Globus pallidus (tissue), 1 donor: ENCODE measurements at regions not wholly inside any gene's neighbourhood (a gene's known extent, or its start where the extent isn't known, plus 50 kb on each side); places are given as distances from the start of the nearest gene placed in this dataset.

ENCODE experiments used
- DNase-seq: peaks from one replicate; pipeline ENCODE4 v3.0.0-alpha.2; 2015; ENCODE audit warnings: low spot score

DNA sequence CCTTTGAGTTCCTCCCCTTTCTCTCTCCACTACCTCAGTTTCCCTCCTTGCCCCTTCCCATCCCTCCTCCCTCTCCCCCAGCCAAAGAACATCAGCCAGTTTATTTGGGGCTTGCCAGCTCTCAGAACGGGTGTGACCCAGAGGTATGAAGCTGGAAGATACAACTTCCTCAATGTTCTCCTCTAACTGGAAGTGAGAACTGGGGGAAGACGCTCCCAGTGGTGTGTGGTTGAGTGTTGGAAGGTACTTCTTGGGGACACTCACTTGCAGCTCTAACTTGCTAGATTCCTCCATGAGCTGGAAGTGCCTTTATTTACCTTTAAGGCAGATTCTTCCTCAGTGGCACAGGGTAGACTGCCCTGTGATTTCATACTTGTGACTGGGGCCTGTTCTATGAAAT, 110.5 kb upstream of the HABP2 start:
- no peak for DNase-seq

DNA sequence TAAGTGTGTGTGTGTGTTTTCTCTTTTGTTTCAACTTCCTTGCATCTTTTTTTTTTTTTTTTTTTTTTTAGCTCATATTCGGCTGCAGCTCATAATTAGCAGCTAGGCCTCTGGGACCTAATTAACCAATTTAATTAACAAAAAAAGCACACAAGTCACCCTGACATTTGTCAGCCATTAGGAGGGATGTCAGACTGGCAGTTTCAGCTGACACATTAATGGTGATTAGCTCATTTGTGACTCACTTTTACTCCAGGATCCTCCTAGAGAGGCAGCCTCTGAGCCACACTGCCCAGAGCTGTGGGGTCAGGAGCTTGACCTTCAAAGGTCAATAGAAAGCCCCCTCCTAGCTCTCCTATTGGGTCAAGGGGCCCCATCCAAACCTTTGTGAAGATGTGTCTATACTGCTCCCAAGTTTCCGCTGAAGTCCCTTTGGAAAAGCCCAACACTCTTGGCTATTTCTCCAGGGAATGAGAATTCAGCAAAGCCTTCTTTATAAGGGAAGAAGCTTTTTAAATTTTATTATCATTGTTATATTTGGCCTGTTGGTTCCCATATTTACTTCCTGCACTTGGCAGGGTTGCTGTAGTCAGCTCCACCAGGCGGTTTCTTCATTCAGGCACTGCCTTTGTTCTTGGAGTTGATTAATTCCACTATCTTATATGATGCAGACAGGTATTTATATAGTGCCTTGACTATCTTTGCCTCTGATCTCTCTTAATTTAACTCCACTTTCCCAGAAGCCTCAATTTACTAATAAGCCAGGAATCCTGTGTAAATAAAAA, 109.5 kb upstream of the HABP2 start:
- DNase-seq = no peak

DNA sequence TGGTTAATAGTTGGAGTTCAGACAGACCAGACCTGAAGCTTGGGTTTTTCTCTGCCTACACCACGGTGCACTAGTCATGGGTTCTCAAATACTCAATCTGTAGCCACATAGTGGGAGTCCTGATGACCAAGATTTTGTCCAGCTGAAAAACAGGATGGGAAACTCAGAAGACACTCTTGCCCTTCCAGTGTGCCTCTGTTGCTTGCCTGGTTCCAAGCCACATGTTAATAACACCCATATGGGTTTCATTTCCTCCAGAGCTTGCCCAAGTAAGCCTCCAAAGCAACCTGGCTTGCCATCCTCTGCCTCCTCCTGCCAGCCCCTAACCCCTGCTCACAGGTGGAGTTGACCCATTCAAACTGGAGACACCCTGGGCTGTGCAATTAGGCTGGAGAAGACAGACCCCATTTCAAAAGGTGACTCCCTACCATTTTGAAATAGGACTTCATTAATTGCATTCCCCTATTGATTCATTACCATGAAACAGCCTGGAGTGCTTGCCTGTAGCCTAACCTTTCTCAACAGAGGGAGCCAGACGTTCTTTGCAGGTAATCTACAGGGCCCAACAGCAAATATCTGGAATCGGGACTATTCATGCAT, 108.0 kb upstream of the HABP2 start:
- no peak for DNase-seq

DNA sequence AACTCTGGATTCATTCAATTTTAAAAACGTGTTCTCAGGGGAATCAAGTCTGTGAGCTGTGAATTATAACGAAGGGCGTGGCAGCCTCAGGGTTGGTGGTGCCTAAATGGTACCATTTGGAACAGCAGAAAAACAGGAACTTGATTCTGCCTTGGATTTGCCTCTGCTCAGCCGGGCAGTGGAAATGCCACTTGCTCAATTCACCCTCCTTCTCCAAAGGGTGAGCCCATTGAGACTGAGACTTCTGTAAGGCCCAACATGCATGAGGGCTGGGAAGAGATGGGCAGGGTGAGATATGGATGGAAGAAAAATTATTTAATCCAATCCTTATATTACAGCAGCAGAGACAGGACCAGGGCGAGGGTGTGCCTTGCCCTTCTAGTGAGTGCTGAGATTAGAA, 107.1 kb upstream of the HABP2 start:
- no peak for DNase-seq

DNA sequence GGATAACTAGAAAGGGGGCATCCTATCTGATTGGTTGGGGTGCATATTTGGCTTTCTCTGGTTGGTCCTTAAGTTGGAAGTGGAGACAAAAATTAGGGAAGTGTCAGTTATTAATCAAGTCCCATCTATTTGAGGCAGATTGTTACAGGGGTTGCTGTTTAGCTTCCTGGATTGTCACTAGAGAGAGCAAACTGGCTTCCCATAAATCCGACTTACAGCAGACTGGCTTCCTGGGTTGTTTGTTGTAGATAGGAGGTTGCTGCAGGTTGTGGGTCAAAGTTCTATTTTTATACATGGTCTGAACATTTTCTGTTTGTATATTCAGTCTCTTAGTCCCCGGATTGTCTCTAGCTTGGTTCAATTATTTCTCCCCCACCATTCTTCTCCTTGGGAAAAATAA, 106.1 kb upstream of the HABP2 start:
- no peak for DNase-seq

DNA sequence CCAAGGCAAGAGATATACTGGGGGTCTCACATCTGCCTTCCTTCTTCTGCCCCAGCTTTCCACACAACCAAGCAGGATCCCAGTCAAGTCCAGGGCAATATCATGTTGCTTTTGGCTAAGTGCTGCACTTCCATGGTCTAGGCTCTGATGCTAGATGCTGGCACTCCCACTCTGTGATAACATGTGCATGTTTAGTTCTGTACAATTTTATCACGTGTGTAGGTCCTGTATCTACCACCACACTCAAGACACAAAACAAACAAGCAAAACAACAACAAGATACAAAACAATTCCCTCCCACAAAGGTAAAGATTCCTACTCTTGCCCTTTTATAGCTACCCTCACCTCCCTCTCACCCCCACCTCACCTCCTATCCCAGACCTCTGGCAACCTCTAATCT, 105.6 kb upstream of the HABP2 start:
- no peak for DNase-seq

DNA sequence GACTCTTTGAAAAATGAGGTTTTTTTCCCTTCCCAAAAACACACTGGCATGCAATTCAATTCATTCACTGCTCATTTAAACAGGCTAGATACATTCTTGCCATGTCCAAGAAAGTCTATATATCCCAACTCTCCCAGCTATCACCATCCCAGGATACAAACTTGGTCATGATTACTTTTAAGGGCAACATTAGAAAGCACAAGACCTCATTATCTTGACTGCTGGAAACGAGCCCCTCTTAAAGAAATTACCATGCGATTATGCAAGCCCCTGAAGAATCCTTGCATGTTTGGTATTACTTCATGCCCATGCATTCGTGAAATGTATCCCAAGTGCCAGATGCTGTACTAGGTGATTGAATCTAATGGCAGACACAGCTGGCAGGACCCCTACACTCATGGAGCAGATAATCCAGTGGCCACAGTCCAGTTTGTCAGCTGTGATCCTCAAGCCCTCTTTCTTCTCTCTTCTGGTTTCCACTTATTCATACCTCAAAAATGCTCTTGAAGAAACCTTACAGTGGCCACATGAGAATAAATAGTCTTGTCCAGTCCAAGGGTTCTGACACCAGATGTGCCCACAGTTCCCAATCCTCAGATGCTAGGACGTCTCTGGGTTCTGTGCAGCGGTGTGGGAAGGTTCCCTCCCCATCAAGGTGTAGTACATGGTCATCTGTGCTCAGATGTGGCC, 103.7 kb upstream of the HABP2 start:
- no peak for DNase-seq

DNA sequence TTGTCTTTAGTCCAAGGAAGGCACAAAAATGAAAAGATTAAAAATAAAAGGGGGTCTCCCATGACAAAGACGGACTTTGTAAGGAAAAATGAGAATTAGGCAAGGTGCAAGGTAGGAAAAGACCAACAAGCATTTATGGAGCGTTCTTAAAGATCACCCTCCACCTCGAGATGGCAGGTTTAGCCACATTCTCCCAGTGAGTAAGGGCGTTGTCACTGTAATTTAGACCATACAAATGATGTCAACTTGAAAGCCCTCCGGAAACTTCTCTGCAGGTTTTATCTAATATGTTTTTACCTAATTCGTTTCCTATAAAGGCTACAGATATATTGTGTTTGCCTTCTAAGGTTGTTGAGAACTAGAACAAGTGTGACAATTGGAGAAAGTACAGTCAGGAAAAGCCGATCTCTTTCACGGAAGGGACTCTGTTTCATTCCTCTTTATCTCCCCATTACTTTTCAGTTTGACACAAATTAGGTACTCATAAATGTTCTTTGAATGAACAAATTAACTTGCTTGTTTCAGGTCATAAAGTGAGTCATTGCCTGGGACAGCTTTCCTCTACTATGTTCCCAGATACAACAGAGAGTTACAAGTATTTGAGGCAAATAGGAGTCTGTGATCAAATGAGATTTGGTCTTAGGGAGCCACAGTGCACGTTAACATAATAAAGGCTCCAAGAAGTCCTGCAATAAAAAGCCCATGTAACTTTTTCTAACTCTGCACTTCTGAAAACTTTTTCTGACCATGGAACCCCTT, 102.6 kb upstream of the HABP2 start:
- no peak for DNase-seq

DNA sequence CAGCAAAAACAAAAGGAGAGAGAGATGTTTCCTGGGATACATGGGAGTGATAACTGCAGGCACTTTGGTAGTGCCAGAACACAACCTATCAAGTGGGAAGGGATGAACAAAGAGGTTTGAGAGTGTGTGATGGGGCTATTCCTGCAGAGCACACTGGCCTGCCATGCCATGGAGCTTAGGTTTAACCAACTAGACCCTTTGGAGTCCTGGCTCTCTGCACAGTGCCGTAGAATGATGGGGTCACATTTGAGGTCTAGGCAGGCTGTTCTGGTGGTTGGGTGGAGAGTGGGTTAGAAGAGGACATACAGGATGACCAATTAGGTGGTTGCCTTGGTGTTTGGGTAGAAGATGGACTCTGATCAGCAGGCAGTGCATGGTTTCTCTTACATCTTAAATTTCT, 101.9 kb upstream of the HABP2 start:
- no peak for DNase-seq

DNA sequence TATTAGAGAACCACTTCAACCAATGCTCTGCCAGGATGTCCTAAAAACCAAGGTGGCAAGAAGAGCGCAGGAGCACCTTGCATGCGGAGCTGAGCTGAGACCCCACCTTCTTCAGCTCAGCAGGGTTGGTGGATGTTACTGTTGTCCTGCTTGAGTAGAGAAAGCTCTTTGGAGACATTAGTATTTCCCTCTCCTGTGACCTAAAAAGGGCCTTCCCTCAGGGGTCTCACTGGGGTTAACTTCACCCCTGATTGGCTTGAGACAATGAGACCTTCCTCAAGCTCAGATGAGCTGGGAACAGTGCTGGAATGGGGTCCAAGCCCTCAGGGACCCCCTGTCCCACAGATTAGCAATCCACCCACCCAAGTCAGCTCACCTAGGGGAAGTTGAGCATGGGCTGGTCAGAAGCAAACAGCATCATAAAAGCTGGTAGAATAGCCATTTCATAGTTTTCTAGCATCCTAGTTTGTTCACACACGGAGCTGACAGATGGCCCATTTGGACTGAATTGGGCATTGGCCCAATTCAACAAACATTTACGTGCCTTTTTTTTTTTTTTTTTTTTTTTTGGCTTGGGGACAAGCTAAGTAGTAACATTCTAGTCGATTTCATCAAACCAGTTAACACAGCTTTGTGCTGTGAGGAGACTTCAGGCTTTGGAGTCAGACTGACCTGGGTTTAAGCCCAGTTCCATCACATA, 100.6 kb upstream of the HABP2 start:
- DNase-seq = no peak

DNA sequence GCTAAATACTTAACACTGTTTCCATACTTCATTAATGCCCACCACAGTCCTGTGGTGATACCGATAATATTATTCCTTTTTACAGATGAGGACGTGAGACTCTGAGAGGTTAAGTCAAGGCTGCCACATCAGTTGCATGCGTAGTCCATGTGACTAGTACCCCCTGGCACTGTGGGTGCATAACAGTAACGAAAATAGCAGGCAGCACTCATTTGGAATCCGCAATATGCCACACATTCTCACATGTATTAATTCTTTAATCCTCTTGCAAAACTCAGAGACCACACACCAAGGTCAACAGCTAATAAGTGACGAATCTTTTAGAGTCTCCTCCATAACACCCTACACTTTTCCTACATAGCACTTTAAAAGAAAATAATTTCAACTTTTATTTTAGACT, 99.5 kb upstream of the HABP2 start:
- DNase-seq = no peak

DNA sequence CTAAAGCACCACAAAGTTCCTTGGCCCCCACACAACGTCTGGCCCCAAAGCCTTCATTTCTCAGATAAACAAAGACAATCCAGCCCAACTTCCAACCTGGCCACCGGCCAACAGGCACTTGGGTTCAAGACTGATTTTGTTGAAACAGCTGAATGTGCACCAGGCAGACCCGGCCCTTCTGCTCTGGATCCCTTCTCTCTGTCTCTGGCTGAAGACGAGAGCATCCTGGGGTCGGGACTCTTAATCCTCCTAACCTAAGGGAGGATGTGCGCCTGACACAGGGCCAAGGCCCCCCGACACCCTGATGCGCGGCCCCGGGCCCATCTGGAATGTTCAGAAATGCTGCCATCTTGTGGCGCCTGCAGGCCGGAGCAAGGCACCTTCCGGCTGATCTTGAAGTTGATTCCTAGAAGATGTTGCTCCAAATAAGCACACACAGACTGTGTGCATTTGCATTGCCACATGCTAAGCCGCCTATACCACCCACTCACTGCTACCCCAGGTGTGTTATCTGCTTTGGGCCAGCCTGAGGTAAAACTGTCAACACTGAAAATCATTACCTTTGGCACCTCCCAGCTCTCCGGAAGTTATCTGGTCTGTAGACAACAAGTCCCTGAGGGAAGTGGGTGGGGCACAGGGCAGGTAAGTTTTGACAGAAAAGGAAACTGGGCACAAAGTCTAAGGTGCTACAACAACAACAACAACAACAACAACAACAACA, 98.4 kb upstream of the HABP2 start:
- DNase-seq = peak; percentile 17

DNA sequence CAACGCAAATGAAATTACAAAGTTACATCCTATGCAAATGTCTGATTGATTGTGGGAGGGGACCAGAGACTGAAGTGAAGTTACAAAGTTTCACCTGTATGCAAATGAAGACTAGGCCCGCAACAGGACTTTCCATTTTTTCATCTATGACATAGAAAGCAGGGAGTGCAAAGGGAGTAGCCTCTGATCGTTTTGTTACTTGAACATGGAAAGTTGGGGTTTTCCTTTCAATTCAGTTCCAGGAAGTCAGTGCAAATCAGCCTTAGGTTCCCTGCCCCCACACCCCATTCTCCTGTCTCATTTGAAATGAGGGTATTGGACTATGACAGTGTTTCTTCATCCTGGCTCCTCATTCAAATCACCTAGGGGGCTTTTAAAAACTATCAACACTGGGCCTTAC, 96.9 kb upstream of the HABP2 start:
- no peak for DNase-seq

DNA sequence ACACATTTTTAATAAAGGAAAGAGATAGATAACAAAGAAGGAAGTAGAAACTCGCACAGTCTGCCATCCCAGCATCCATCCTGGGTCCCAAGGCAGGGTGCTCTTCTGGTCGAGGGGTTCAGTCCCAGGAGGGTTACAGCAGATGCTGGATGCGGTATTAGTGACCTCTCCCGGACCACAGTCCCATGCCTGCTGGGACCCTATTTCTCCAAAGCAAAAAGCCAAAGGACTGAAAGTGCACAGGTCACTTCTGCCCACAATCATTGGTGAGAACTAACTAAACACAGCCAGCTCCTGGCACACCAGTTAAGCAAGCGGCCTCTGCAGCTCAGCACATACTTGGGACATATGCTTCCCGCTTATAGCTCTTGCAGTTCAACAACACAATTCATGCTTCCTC, 96.1 kb upstream of the HABP2 start:
- no peak for DNase-seq

DNA sequence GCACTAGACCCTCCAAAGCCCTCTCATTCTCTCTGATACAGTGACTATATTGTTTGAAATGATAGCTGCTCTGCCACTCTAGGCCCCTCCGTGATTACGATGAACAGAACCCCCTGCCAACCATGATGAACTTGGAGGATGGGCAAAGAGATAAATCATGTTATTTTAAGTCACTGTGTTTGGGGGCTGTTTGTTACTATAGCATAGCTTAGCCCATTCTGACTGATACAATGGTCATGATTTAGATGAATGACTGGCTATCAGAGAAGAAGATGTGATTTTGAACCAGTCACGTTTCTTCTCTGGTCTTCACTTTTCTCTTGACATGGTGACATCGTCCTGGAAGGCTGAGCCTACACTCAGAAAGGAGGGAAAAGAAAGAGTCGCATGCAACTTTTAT, 95.4 kb upstream of the HABP2 start:
- DNase-seq = no peak

DNA sequence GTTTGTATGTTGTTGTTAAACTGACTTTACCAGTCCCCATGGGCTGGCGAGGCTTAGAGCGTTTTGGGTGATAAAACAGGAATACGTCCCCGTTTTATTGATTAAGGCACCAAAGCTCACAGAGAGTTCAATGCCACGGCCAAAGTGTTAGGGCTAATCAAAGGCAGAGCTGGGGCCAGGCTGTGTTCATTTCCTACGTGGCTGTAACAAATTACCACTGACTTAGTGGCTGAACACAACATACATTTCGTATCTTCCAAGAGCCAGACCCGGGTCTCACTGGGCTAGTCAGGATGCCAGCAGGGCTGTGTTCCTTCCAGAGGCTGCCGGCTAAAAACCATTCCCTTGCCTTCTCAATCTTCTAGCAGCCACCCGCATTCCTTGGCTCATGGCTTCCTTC, 94.4 kb upstream of the HABP2 start:
- no peak for DNase-seq

DNA sequence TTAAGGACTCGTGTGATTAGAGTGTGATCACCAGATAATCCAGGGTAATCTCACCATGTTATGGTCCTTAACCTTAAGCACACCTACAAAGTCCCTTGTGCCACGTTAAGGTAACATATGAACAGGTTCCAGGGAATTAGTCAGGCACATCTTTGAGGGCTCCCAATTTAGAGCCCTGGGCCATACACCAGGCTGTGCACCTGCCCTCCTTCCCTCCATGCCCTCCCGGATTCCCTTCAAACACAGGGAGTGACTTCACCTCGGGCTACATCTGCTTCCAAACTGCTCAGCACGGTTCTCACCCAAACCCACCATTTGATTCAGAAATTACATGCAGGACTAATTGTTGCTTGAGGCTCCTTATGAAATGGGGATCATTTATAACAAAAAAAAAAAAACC, 93.9 kb upstream of the HABP2 start:
- DNase-seq = no peak

DNA sequence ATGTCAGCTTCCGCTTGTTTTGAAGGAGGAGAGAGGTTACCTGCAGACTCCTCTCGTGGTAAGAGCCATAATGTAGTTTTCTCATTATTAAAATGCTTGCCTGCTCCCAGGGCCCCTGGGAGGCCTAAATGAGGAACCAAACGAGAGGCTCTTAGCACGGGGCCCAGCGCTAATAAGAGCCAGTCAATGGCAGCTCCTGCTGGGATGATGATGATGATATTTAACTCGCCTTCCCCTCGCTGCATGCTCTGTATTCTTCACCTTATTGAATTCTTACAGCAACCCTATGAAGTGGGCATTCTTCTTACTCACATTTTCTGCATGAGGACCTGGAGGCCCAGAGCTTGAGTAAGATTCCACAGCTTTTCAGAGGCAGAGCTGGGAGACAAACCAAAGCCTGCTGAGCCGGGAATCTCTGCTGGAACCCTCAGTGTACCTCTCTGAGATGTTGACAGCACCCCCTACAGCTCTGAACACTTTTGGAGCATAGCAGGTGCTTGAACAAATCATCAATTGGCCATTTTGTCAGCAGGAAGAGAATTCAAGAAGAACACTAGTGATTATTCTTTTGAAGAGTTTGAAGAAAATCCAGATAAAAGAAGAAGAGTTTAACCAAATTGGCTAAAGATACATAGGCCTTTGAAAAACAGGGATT, 93.1 kb upstream of the HABP2 start:
- DNase-seq = no peak

DNA sequence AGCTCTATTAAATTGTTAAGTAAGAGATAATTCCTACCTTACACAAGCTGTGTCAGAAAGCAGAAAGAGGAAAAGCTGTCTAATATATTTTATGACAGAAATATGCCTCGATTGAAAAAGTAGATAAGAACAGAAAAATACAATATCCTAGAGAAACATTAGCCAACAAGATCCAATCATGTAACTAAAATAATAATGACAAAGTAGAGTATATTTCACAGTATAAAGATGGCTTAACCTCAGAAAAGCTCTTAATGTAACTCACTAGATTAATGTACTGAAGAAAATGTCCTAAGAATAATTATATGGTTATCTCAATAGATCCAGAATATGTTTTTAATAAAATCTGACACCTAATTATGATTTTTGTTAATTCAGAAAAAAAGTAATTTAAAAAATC, 89.8 kb upstream of the HABP2 start:
- DNase-seq = no peak

DNA sequence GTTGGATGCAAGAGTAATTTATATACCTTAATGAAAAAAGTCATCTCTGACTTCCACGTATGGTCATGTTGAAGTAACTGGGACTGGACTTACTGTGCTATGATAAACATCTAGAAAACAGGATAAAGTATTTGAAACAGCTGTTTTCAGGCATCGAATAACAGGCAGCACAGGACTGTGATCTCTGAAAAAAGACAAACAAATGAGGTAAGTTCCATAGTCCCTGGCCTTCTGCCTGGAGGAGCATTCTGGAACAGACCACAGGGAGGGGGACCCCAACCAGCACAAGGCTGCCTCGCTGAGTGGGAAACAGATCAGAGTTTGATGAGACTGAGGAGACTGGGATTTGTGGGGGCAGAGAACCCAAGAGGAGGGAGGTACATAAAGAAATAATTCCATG, 89.1 kb upstream of the HABP2 start:
- DNase-seq = no peak

DNA sequence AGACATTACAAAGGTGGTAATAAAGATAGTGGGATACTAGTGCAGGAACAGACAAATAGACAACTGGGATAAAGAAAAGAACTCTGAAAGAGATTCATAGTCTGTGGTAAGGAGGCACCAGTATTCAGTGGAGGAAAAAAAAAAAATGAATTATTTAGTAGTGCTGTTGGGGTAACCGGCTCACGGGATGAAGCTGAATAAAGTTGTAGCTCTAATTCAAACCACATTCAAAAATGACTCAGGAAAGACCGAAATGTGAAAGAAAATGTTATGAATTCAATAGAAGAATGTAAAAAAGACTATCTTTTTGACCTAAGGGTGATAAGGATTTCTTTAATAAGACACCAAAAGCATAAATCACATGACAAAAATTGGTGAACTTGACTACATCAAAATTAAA, 83.1 kb upstream of the HABP2 start:
- DNase-seq = no peak
